HG02870 (cell line): ENCODE measurements at regions not wholly inside any gene's neighbourhood (a gene's known extent, or its start where the extent isn't known, plus 50 kb on each side); places are given as distances from the start of the nearest gene placed in this dataset.
"Not testable (repeated sequence)": the region's sequence is repeated elsewhere in the genome, so short reads cannot be mapped to it uniquely, and the experiment has no call there.

ENCODE experiments used
- ATAC-seq: cut with Tn5 transposase; IDR thresholded peaks from one replicate; pipeline ENCODE4 v1.9.1; 2021; ENCODE audit warnings: mild to moderate bottlenecking, moderate library complexity; ENCODE audit not compliant: unreplicated experiment

DNA sequence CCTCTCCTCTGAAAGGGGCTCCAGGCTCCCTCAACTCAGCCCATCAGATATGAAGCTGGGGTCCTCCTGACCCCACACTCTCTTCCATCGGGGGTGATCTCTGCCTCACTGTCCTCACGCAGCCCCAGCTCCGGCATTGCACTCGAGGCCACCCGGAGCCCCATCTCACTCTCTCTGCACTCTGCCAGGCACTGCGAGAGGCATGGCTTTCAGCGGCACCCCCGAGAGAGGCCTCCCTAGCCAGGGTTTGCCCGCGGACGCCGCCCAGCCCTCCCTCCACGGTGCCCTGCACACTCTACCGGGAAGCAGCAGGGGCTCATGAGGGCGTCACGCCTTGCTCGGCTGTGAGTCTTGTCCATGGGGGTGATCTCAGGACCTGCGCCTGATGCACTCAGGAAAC is 436.2 kb downstream of the BRD1 start:
- ATAC-seq = no peak

DNA sequence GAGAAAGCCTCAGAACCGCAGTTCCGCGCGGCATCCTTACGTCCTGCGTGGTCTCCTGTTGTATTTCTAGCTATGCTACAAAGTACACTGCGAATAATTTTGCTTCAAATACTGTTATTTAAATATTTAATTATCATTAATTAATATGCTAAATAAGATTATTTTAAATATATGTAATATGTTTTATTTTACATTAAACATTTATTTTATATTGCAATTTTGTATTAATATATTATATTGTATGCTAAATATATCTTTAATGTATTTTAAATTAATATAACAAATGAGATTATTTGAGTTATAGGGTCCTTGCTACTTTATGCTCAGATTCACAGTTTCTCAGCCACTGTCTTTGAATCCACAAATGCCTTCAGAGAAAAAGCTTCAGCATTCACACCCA is 436.7 kb downstream of the BRD1 start:
- no peak for ATAC-seq

DNA sequence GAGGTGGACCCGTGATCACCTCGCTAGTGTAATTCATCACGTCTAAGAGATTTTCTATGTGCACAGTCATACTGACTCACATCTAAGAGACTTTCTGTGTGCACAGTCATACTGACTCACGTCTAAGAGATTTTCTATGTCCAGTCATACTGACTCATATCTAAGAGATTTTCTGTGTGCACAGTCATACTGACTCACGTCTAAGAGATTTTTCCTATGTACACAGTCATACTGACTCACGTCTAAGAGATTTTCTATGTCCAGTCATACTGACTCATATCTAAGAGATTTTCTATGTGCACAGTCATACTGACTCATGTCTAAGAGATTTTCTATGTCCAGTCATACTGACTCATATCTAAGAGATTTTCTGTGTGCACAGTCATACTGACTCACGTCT is 443.8 kb downstream of the BRD1 start:
- ATAC-seq = not testable (repeated sequence)

DNA sequence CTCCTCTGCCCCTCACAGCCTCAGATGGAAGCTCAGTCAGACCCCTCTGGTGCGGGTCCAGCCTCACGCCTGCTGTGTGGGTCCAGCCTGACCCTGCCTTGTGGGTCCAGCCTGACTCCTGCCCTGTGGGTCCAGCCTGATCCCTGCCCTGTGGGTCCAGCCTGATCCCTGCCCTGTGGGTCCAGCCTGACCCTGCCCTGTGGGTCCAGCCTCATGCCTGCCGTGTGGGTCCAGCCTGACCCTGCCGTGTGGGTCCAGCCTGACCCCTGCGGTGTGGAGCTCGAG is 445.3 kb downstream of the BRD1 start:
- ATAC-seq = no peak

DNA sequence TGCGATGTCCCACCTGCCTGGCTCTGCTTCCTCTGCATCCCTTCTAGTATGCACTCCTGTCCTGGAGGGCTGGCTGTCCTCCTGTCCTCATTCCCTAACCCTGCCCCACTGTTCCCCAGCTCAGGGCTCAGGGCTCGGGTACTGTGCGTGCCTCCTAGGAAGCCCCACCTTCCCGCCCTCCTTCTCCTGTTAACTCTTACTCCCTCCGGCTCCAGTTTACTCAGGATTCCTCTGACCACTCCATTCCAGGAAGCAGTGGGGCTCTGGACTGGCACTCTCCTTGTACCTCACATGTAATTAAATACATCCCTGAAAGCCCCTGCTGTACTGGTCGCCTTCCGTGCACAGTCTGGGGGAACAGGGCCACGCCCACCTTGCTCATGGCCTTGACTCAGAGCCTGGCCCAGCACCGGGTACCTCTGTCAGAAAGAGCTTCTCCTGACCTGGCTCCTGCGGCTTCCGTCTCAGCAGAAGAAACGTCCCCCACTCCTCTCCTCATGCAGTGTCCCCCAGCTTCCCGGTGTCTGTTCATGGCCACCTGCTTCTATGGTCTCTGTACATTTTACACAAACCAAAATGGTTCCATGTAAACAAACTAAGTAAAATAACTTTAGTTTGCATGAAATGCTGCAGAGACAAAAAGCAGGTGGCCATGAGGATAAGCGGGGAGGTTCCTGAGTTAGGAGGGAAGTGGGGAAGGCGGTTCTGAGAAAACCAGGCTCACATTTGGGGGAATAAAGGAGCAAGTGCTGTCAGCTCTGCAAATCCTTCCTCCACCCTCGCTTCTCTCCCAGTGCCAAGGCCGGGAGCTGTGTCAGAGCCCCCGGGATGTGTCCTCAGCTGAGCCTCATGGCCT is 445.9 kb downstream of the BRD1 start:
- ATAC-seq = no peak

DNA sequence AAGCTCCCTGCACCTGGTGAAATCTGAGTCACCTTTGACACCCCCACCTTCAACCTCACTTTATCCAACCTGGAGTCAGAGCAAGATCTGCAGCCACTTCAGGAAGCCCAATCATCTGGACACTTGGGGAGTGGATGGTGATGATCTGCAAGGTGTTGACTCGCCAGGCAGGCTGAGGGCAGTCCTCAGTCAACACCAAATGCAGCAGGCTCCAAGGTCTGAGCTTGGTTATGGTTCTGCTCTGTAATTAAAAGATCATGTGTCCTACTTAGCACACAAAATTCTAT is 446.9 kb downstream of the BRD1 start:
- no peak for ATAC-seq

DNA sequence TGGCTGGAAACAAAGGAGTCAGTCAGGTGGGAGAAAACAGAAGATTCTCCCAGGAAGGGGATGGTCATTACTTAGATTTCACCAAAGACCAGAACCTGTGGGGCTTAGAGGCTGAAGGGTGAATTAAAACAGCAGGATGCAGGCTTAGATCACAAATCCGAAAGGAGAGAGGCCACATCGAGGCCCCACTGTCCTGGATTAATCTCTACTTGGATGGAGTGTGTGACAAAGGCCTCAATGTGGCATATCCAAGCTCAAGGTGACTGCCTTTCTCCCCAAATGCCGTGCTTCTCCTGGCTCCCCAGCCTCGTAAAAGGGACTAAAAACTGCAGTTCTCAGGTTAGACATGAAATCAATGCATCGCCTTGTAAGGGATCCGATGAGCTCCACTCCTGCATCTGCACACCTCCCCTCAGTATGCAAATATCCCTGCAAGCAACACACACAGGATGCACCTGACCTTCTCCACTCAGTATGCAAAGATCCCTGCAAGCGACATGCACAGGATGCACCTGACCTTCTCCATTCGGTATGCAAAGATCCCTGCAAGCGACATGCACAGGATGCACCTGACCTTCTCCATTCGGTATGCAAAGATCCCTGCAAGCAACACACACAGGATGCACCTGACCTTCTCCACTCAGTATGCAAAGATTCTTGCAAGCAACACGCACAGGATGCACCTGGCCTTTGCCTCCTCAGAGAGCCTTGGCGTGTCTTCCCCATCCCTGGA is 447.4 kb downstream of the BRD1 start:
- ATAC-seq = no peak

DNA sequence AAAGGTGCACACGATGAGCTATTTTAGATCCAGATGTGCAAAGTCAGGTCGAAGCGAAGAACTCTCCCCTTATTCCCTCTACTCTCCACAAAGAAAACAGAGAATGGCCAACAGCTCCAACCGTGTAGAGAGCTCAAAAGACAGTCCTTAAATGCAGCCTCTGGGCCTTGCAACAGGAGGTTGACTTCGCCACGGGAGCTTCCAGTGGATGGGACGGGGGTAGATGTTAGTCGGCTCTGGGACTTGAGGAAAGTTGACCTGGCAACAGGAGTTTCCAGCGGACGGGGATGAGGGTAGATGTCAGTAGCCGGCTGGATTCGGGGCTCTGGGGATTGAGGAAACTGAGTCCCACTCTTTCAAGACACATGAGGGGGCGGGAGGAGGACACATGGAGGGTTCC is 450.4 kb downstream of the BRD1 start:
- no peak for ATAC-seq

DNA sequence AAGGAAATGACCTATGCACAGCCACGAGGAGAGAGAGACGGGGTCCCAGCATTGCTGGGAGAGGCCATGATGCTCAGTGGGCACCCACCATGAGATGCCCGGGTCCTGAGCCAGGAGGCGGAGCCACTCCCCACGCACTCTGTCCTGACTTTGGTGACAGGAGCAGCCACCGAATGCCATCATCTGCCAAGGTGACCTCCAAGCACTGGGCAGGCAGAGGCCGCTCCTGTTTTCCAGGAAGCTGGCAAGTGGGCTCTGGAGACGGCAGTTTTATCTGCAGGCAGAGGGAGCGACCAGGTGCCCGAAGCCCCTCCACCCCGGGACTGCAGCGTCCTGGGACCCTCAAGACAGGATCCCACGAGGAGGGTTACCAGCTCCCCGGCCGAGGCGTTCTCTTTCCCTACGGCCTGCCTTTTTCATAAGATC is 453.9 kb downstream of the BRD1 start:
- no peak for ATAC-seq

DNA sequence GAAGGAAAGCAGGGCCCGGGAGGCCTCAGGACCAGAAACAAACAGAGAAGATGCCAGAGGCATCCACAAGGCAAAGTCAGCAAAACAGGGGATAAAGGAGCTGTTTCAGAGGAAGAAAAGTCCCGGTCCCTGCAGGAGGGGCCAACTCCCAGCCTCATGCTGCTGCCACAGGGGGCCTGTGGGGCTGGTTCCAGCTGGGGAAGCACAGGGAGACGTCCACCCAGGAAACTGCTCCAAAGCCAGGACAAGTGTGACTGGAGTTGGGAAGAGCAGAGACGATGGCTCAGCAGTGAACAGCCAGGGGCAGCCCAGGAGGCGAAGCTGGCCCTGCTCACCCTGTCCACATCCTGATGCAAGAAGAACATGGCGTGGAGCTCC is 454.4 kb downstream of the BRD1 start:
- no peak for ATAC-seq

DNA sequence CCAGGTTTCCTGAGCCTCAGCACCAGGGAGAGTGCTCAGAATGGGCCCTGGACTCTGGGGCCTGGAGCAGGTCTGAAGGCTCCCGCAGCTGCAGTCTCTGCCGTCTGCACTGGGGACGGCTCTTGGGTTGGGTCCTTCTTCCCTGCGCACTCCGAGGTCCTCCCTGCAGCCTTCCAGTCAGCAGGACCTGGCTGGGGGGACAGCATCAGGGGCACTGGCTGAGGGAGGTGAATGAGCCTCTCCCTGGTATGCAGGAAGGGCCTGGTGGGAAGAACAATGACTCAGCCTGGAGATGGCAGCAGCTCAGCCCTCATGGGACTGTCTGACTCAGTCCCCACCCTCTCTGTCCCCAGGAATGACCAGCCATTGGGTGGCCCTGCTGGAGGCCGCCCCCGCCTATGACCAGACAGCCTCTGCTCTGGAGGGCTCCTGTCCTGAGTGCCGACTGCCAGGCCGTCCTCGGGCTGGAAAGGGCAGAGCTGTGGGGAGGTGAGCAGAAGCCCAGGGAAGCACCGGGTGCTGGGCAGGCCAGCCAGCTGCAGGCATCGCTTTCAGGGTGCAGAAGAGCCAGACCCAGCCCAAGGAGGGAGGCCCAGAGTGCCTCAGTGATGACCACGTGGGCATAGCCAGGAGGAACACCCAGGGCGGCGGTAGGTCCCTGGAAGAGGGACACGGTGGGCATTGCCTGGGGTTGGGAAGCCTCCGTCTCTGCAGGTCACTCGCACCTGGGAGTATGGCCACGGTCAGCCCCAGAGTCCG is 455.0 kb downstream of the BRD1 start:
- no peak for ATAC-seq

DNA sequence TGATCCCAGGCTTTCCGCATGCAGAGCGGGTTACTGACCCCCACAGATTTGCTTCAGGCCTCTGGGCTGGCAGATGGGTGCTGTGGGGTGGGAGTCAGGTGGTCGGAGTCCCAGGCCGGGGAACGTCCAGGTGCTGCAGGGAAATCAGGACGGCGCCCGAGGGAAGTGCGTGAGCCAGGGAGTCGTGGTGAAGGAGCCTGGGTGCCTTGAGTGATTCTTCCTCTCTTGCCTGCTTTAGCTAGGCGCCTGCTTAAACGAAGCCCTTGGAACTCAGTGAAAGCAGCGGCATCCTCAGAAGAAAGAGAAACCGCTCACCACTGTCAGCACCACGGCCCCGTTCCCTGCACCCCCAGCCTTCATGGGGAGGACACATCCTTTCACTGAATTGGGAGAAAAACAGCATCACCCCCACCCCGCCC is 455.6 kb downstream of the BRD1 start:
- ATAC-seq = no peak

DNA sequence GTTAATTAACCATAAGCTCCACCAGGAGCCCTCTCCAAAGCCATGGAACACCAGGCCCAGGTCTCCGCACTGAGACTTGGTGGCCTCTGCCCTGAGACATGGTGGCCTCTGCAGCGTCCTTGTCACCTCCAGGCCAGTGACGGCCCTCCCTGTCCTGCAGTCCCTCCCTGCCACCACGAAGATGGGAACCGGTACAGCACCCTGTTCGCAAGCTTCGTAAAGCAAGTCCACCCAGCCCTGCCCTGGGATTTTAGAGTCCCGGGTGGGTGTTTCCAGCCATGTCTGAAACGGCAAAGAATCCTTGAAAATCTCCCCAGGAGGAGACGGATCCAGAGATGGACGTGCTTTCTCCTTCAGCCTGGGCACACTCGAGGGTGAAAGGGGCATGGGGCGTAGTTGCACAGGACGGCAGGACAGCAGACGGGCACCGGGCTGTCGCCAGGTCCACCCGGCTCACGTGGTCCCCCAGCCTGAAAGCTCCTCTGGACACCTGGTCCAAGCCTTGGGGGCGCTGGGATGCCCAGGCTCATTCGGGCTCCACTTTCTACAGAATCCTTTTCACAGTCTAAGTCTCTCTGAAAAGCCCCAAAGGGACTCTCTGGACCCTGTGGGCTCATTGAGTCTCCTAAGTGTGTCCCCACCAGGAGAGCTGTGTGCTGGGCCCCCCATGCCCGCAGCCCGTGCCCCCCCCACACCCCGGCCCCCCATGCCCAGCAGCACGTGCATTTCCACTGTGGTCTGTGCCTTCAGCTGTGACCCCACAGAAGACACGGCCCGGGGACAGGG is 456.2 kb downstream of the BRD1 start:
- ATAC-seq = no peak

DNA sequence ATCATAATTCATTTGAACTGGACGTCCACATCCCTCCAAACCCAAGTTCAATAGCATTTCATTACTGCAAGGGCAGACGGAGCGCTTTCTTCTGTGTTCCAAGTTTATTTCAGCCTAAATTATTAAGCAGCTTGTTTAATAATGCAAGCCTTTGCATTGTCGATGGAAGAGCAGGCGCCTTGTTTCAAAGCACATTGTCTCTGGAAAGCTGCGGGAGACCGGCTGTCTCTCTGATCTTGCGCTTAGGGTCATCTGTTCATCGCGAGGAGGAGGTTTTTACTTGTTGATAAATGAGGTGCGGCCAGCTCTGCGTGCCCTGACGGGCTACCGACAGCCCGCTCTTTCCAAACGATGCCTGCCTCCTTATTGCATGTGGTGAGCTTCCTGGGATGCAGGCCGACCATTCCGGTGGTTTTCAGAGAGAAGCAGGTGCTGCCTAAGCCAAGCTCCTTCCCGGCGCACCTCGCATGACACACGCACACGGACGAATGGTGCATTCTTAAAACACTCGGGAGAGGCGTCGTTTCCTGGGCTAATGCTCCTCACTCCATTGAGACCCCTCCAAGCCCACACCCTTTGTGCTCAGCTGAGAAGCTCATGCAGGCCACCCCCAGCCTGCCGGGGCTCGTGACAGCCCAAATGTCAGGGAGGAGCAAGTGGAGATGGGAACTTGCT is 456.9 kb downstream of the BRD1 start:
- ATAC-seq = no peak

DNA sequence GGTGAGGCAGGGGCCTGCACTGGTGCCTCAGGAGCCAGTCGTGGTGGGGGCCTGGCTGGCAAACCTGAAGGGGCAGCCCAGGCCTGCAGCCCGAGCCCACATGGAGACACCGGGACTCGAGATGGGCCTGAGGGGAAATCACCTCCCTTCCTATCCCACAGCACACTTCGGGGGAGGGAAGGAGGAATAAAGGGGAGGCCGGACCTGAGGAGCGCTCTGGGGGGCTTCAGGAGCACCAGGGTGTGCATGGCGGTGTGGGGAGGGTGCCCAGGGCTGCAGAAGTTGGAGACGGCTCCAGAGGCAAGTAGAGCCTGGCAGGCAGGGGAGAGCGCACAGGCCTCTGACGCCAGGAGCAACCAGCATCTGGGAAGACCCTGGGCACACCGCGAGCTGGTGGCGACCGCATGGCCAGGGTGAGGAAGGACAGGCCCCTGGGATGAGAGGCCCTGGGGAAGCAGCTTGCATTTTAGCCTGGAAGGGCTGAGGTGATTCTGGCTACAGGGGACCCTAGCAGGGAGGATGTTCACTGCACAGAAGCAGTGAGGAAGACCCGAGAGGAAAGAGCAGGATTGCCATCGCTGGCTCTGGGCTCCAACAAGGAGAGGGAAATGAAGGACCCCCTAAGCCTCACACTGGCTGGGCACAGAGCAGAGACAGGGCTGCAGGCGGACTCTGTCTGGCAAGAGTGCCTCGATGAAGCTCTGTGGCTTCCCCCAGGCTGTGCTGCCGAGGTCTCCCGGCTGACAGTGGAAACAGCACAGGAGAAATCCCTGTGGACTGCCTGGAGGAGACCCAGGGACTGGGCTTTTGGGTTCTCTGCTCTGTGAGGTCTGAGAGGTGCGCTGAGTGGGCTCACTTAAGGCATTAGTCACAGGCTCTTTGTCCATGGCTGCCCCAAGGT is 457.7 kb downstream of the BRD1 start:
- no peak for ATAC-seq

DNA sequence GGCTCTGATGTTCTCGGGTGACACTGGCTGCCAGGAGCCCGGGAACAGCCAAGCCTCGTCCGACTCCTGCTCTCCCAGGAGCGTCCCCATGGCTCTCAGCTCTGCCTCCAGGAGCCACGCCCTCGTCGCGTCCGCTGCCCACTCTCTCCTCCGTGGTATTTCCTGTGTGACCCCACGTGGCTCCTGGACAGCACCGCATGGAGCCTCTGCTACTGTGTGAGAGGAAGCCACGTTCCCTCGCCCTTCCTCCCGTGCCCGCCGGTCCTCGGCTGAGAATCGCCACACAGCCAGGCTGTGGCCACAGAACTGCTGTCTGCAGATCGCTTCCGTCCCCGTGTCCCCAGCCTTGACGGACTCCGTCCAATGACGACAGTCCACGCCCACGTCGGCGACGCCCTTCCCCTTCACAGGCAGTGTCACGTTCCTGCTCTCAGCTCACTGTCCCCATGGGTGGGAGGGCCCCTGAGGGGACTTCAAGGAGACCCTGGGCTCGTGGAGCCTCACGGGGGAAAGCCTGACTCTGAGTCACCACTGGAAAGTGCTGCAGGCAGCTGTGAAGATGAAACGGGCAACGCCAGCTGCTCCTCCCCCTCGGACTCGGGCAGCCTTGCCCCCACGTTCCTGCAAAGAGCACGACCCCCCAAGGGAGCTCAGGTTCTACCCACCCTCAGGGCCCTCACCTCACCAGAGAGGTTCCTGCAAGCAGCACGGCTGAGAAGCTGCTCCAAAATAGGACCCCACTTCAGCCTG is 458.5 kb downstream of the BRD1 start:
- no peak for ATAC-seq

DNA sequence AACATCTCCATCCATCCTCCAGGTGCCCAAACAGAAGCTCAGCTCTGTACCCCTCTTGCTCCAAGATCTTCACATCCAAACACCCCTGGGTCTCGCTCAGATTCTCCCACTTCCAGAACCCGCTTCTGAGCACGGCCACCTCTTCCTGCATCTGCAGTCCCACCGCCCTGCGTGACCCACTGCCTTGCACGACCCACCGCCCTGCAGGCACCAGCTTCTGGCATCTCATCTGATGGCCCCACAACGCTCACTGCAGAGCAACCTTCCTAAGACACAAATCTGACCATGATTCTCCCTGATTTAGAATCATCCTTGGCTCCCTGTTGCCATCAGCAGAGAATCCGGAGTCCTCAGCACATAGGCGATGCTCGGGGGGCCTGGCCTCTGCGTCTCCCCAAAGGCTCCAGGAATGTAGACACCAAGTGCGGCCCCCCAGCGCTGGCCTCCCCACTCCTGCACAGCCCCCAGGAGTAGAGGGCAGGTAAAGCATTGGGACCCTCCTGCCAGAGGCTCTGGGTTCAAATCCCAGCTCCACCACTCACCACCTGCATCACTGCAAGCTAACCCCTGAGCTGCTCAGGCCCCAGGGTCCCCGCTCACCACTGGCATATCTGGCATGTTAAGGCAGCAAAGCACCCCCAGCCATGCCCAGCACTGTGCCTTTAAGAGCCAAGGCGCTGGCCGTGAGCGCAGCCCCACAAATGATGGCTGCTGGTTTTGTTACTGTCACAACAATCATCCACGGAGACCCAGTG is 459.3 kb downstream of the BRD1 start:
- ATAC-seq = no peak

DNA sequence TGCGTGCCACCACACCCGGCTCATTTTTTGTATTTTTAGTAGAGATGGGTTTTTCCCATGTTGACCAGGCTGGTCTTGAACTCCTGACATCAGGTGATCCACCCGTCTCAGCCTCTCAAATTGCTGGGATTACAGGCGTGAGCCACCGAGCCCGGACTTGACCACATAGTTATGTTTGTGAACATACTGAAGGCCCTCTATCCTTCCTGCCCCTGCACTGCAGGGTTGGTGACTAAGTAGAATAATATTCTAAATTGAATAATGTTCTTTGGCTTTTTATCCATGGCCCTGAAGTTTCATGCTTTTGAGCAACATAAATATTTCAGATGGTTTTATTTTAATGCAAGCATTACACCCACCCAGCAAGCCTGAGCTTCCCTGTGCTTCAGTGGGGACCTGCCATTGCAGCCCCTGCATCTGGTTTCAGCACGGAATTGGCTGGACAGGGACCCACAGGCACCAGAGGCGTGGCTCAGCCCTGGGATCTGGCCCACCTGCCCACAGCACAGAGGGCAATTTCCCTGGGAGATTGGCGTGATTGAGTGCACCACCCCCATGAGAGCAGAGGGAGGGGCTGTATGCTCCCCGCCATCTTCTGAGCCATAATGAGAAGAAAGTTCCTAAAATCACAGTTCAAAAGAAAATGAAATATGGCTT is 460.5 kb downstream of the BRD1 start:
- no peak for ATAC-seq
